ENCODE measurements at regions not wholly inside any gene's neighbourhood (a gene's known extent, or its start where the extent isn't known, plus 50 kb on each side); places are given as distances from the start of the nearest gene placed in this dataset.

- Histone ChIP-seq H2AFZ (ENCODE audit: control insufficient read depth, low read depth, low read length) (no peak overlapping the region), H3K27me3 (replicated peaks in 1 of 2; ENCODE audit: control insufficient read depth in 2 of 2, insufficient read depth in 2 of 2, low read length in 1 of 2) (no peaks in the 10 kb centered on the region), H4K20me1 (ENCODE audit: control insufficient read depth, insufficient read depth) (no peaks in the 10 kb centered on the region), H3K9me3 (replicated peaks; ENCODE audit: control insufficient read depth, insufficient read depth, low read length) (no peaks in the 10 kb centered on the region), H3K4me2 (ENCODE audit: control insufficient read depth, insufficient read depth) (no peak overlapping the region), H3K4me1 (ENCODE audit: control insufficient read depth, insufficient read depth, low read length) (no peaks in the 10 kb centered on the region), H3K4me3 (no peak overlapping the region), H3K79me2 (ENCODE audit: control insufficient read depth, insufficient read depth, low read length) (no peaks in the 10 kb centered on the region), H3K27ac (ENCODE audit: control insufficient read depth, insufficient read depth) (no peak overlapping the region), H3K9ac (ENCODE audit: control insufficient read depth, insufficient read depth, low read length) (no peak overlapping the region), H3K36me3 (ENCODE audit: control insufficient read depth in 2 of 2, insufficient read depth in 2 of 2, low read length in 1 of 2) (no peaks in the 10 kb centered on the region)
- ATAC-seq (no peak), FAIRE-seq (no peak), DNase-seq (ENCODE audit: low read depth, low spot score) (no peak)
- in situ Hi-C loops (cut with MboI), result no loop called here
- RAD21 ChIA-PET (ENCODE audit: unreplicated experiment), result no interaction called here
- intact Hi-C loops (cut with micrococcal nuclease; ENCODE audit: unreplicated experiment), result no loop called here
- BruUV-seq (replicated peaks), result no TSS peak
- CTCF ChIA-PET, result no interaction called here
- TF ChIP-seq KDM1A (IDR thresholded peaks at IDR 0.05; ENCODE audit: borderline replicate concordance) (no peak), NKRF (conservative IDR thresholded peaks at IDR 0.05) (no peak), CBFB (IDR thresholded peaks at IDR 0.05; ENCODE audit: low read depth) (no peak), SREBF1 (IDR thresholded peaks at IDR 0.05; ENCODE audit: low read length) (no peak), SUZ12 (IDR thresholded peaks at IDR 0.05; ENCODE audit: unreplicated experiment) (no peak), TCF12 (IDR thresholded peaks at IDR 0.05; ENCODE audit: low read depth, low read length) (no peak), EGR1 (IDR thresholded peaks at IDR 0.05; ENCODE audit: borderline replicate concordance in 1 of 2, low read depth in 2 of 2, low read length in 2 of 2) (no peak), RCOR1 (conservative IDR thresholded peaks at IDR 0.05; ENCODE audit: low read depth, low read length) (no peak), ZNF687 (IDR thresholded peaks at IDR 0.05) (no peak), SP1 (IDR thresholded peaks at IDR 0.05; ENCODE audit: low read depth, low read length) (no peak)
- 0% methylated on average over 1 of the region's 1 CpG for WGBS (ENCODE audit: insufficient coverage, insufficient replicate concordance, low lambda C conversion rate, missing lambda C conversion rate)
- SMC1A ChIA-PET (ENCODE audit: uncharacterized antibody, unreplicated experiment), result interaction anchor here (0.7 kb wide), 1 partner anchor 1271 kb away, joined by 3 read pairs; no protein-coding TSS in a partner anchor
- POLR2A ChIA-PET, result no interaction called here
Observed at GRCh38 chr10:117927332-117927731, 119.4 kb downstream of the RAB11FIP2 start.

Measured in GM12878 (cell line).